ENCODE measurements at regions not wholly inside any gene's neighbourhood (a gene's known extent, or its start where the extent isn't known, plus 50 kb on each side); places are given as distances from the start of the nearest gene placed in this dataset.

DNA sequence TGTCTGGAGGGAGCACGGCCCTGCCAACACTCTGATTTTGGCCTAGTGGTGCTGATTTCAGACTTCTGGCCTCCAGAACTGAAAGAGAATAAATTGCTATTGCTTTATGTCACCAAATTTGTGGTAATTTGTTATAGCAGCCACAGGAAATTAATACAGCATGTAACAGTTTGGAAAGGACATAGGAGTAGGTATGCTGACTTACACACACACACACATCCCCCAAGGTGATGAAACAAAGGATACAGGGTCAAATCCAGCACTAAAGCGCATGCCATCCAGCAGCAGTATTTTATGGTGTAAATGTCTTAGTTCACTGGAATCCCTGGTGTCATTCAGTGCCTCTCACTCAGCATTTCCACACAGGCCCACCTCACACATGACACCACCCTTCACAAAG is 72.2 kb upstream of the MAN1A2 start:
- TF ChIP-seq FOXK2 (IDR thresholded peaks at IDR 0.05) = no peak
- TF ChIP-seq SUZ12 (IDR thresholded peaks at IDR 0.05) = no peak
- no peak for TF ChIP-seq LEF1 (IDR thresholded peaks at IDR 0.05; ENCODE audit: borderline replicate concordance)
- TF ChIP-seq HDGF (IDR thresholded peaks at IDR 0.05; ENCODE audit: borderline replicate concordance) = no peak
- TF ChIP-seq CTBP1 (IDR thresholded peaks at IDR 0.05; ENCODE audit: borderline replicate concordance) = no peak
- TF ChIP-seq SP1 (IDR thresholded peaks at IDR 0.05) = no peak
- TF ChIP-seq ELF4 (IDR thresholded peaks at IDR 0.05) = no peak
- TF ChIP-seq BHLHE40 (IDR thresholded peaks at IDR 0.05; ENCODE audit: borderline replicate concordance) = no peak
- TF ChIP-seq PKNOX1 (IDR thresholded peaks at IDR 0.05) = no peak
- TF ChIP-seq FOXA1 (IDR thresholded peaks at IDR 0.05) = no peak
- no peak for TF ChIP-seq L3MBTL2 (conservative IDR thresholded peaks at IDR 0.05)
- TF ChIP-seq FOXM1 (IDR thresholded peaks at IDR 0.05; ENCODE audit: borderline replicate concordance) = no peak
